GM12865 (cell line): ENCODE measurements at regions not wholly inside any gene's neighbourhood (a gene's known extent, or its start where the extent isn't known, plus 50 kb on each side); places are given as distances from the start of the nearest gene placed in this dataset.
"Not testable (repeated sequence)": the region's sequence is repeated elsewhere in the genome, so short reads cannot be mapped to it uniquely, and the experiment has no call there.

ENCODE experiments used
- DNase-seq: peaks from one replicate; pipeline ENCODE4 v3.0.0; 2010; ENCODE audit warnings: low read depth
- H3K4me3 ChIP-seq: 2 replicates; pipeline ENCODE4 v1.5.1; 2011; ENCODE audit warnings: mild to moderate bottlenecking, low read depth, low read length, control low read depth
- CTCF ChIP-seq: IDR thresholded peaks from 2 replicates; pipeline ENCODE4 v1.5.1; 2011; ENCODE audit warnings: low read length, control low read depth, low read depth, inconsistent platforms; ENCODE audit not compliant: insufficient read depth; ENCODE audit errors: missing control alignments

GRCh38 chr17:13659051-13659450, 57.3 kb upstream of the HS3ST3A1 start:
- not testable (repeated sequence) for DNase-seq, H3K4me3 ChIP-seq

GRCh38 chr17:13665872-13666635, 64.3 kb upstream of the HS3ST3A1 start:
- no peak overlapping the region for H3K4me3 ChIP-seq
- TF ChIP-seq CTCF = no peak

GRCh38 chr17:13671341-13671740, 69.6 kb upstream of the HS3ST3A1 start:
- H3K4me3 ChIP-seq = no peak overlapping the region

More at GRCh38 chr17:13665872-13666635, 64.3 kb upstream of the HS3ST3A1 start:
- no peak for DNase-seq

GRCh38 chr17:13671771-13672170, 70.0 kb upstream of the HS3ST3A1 start:
- DNase-seq = peak; percentile 20
- no peak for TF ChIP-seq CTCF
- no peak overlapping the region for H3K4me3 ChIP-seq

More at GRCh38 chr17:13671341-13671740, 69.6 kb upstream of the HS3ST3A1 start:
- DNase-seq = no peak
- no peak for TF ChIP-seq CTCF

- H3K4me3 ChIP-seq = no peak overlapping the region
- no peak for TF ChIP-seq CTCF
- DNase-seq = no peak
Measured at GRCh38 chr17:13678361-13678760, 76.6 kb upstream of the HS3ST3A1 start.

- no peak for TF ChIP-seq CTCF
- DNase-seq = no peak
- H3K4me3 ChIP-seq = no peak overlapping the region
Measured at GRCh38 chr17:13678841-13679240, 77.1 kb upstream of the HS3ST3A1 start.

GRCh38 chr17:13688716-13689115, 87.0 kb upstream of the HS3ST3A1 start:
- no peak overlapping the region for H3K4me3 ChIP-seq
- no peak for DNase-seq
- TF ChIP-seq CTCF = no peak
